ENCODE measurements at regions not wholly inside any gene's neighbourhood (a gene's known extent, or its start where the extent isn't known, plus 50 kb on each side); places are given as distances from the start of the nearest gene placed in this dataset.

- TF ChIP-seq CTCF (tag by site-specific recombination; IDR thresholded peaks at IDR 0.05) (no peak), ZBTB26 (tag by site-specific recombination; optimal IDR thresholded peaks at IDR 0.05) (no peak), REST (tag by site-specific recombination; IDR thresholded peaks at IDR 0.05) (no peak), ZBTB11 (tag by site-specific recombination; conservative IDR thresholded peaks at IDR 0.05; ENCODE audit: low read depth) (no peak), ZNF76 (tag by site-specific recombination; IDR thresholded peaks at IDR 0.05; ENCODE audit: borderline replicate concordance, low read depth) (no peak), ZNF133 (tag by site-specific recombination; IDR thresholded peaks at IDR 0.05) (no peak), ZNF121 (tag by site-specific recombination; IDR thresholded peaks at IDR 0.05) (no peak), ZNF426 (tag by site-specific recombination; IDR thresholded peaks at IDR 0.05) (no peak)
Measured at GRCh38 chr12:88416786-88417185, 163.5 kb downstream of the KITLG start.
